WTC11 (cell line): ENCODE measurements at regions not wholly inside any gene's neighbourhood (a gene's known extent, or its start where the extent isn't known, plus 50 kb on each side); places are given as distances from the start of the nearest gene placed in this dataset.

Experiments
- ARID4B ChIP-seq: sonication (generic); formaldehyde crosslinking; IDR thresholded peaks from 2 replicates; pipeline ENCODE4 v1.8.0; 2023; ENCODE audit warnings: missing genetic modification reagents, mild to moderate bottlenecking, borderline replicate concordance
- CTCF ChIP-seq: fragments of 200-600 bp; IDR thresholded peaks from 2 replicates; pipeline ENCODE4 v1.8.0; 2022; ENCODE audit warnings: antibody characterized with exemption
- ESRRA ChIP-seq: sonication (generic); formaldehyde crosslinking; IDR thresholded peaks from 2 replicates; pipeline ENCODE4 v1.8.1; 2022; ENCODE audit warnings: mild to moderate bottlenecking, missing genetic modification reagents, borderline replicate concordance
- IRF2 ChIP-seq: sonication (generic); formaldehyde crosslinking; IDR thresholded peaks from 2 replicates; pipeline ENCODE4 v1.8.0; 2022; ENCODE audit warnings: low read depth, missing genetic modification reagents, borderline replicate concordance
- NFYB ChIP-seq: sonication (generic); formaldehyde crosslinking; conservative IDR thresholded peaks from 2 replicates; pipeline ENCODE4 v1.8.0; 2022; ENCODE audit warnings: low read depth, missing genetic modification reagents
- SP1 ChIP-seq: sonication (generic); formaldehyde crosslinking; conservative IDR thresholded peaks from 2 replicates; pipeline ENCODE4 v1.8.1; 2022; ENCODE audit warnings: missing genetic modification reagents
- STAT6 ChIP-seq: sonication (generic); formaldehyde crosslinking; conservative IDR thresholded peaks from 2 replicates; pipeline ENCODE4 v1.8.1; 2023; ENCODE audit warnings: mild to moderate bottlenecking, low read depth, missing genetic modification reagents, moderate library complexity
- ZNF317 ChIP-seq: sonication (generic); formaldehyde crosslinking; IDR thresholded peaks from 2 replicates; pipeline ENCODE4 v1.8.1; 2023; ENCODE audit warnings: low read depth, mild to moderate bottlenecking, moderate library complexity, missing genetic modification reagents, borderline replicate concordance
- TF ChIP-seq, protein P1 (sequence below): sonication (generic); formaldehyde crosslinking; IDR thresholded peaks from 2 replicates; pipeline ENCODE4 v1.8.1; 2023; ENCODE audit warnings: mild to moderate bottlenecking, missing genetic modification reagents
- TF ChIP-seq, protein P2 (sequence below): sonication (generic); formaldehyde crosslinking; conservative IDR thresholded peaks from 2 replicates; pipeline ENCODE4 v1.8.1; 2022; ENCODE audit warnings: mild to moderate bottlenecking, missing genetic modification reagents

- no peak for TF ChIP-seq CTCF
- no peak for TF ChIP-seq SP1 (CRISPR knock-in tag)
- TF ChIP-seq NFYB (CRISPR knock-in tag), result no peak
- TF ChIP-seq, protein P1, sequence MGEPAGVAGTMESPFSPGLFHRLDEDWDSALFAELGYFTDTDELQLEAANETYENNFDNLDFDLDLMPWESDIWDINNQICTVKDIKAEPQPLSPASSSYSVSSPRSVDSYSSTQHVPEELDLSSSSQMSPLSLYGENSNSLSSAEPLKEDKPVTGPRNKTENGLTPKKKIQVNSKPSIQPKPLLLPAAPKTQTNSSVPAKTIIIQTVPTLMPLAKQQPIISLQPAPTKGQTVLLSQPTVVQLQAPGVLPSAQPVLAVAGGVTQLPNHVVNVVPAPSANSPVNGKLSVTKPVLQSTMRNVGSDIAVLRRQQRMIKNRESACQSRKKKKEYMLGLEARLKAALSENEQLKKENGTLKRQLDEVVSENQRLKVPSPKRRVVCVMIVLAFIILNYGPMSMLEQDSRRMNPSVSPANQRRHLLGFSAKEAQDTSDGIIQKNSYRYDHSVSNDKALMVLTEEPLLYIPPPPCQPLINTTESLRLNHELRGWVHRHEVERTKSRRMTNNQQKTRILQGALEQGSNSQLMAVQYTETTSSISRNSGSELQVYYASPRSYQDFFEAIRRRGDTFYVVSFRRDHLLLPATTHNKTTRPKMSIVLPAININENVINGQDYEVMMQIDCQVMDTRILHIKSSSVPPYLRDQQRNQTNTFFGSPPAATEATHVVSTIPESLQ (CRISPR knock-in tag), result no peak
- no peak for TF ChIP-seq ARID4B (CRISPR knock-in tag)
- TF ChIP-seq, protein P2, sequence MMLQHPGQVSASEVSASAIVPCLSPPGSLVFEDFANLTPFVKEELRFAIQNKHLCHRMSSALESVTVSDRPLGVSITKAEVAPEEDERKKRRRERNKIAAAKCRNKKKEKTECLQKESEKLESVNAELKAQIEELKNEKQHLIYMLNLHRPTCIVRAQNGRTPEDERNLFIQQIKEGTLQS (CRISPR knock-in tag), result no peak
- no peak for TF ChIP-seq ZNF317
- no peak for TF ChIP-seq STAT6
- TF ChIP-seq IRF2 (CRISPR knock-in tag), result no peak
- TF ChIP-seq ESRRA (CRISPR knock-in tag), result no peak
Measured at GRCh38 chr6:4258733-4259132, 123.4 kb upstream of the ECI2 start.
